GM23338 (cell line): ENCODE measurements at regions not wholly inside any gene's neighbourhood (a gene's known extent, or its start where the extent isn't known, plus 50 kb on each side); places are given as distances from the start of the nearest gene placed in this dataset.

Experiments used
- ATAC-seq: fragments of 200-7000 bp; cut with Tn5 transposase; 3 replicates; pipeline ENCODE4 v1.9.1; 2020
- DNase-seq: peaks from one replicate; pipeline ENCODE4 v3.0.0-alpha.2; 2015; ENCODE audit warnings: low spot score
- H2AFZ ChIP-seq: fragments of 200-600 bp; sonication (generic); 2 replicates; pipeline ENCODE4 v1.8.0; 2016; ENCODE audit warnings: antibody characterized with exemption, mild to moderate bottlenecking, moderate library complexity
- H3F3A ChIP-seq: fragments of 200-600 bp; sonication (generic); replicated peaks from 2 replicates; pipeline ENCODE4 v1.8.0; 2017; ENCODE audit warnings: antibody characterized with exemption, mixed run types, low read depth
- H3K27ac ChIP-seq: fragments of 200-600 bp; sonication (generic); 2 replicates; pipeline ENCODE4 v1.6.1; 2016; ENCODE audit warnings: low read depth
- H3K27me3 ChIP-seq: fragments of 200-600 bp; sonication (generic); 2 replicates; pipeline ENCODE4 v1.8.0; 2016; ENCODE audit warnings: mild to moderate bottlenecking, mixed run types, moderate library complexity; ENCODE audit not compliant: insufficient read depth
- H3K36me3 ChIP-seq: fragments of 200-600 bp; sonication (generic); 2 replicates; pipeline ENCODE4 v1.8.0; 2016; ENCODE audit warnings: mild to moderate bottlenecking; ENCODE audit not compliant: insufficient read depth
- H3K4me1 ChIP-seq: fragments of 200-600 bp; sonication (generic); 2 replicates; pipeline ENCODE4 v1.8.0; 2016; ENCODE audit warnings: mild to moderate bottlenecking, moderate library complexity; ENCODE audit not compliant: insufficient read depth
- H3K4me2 ChIP-seq: fragments of 200-600 bp; sonication (generic); 2 replicates; pipeline ENCODE4 v1.7.1; 2017; ENCODE audit warnings: mixed run types
- H3K4me3 ChIP-seq: fragments of 200-600 bp; sonication (generic); 2 replicates; pipeline ENCODE4 v1.6.1; 2016; ENCODE audit warnings: mixed run types
- H3K79me2 ChIP-seq: fragments of 200-600 bp; sonication (generic); replicated peaks from 2 replicates; pipeline ENCODE4 v1.8.0; 2017; ENCODE audit warnings: mild to moderate bottlenecking; ENCODE audit not compliant: insufficient read depth
- H3K9me2 ChIP-seq: fragments of 200-600 bp; sonication (generic); 2 replicates; pipeline ENCODE4 v1.8.0; 2017; ENCODE audit not compliant: insufficient read depth
- H4K20me1 ChIP-seq: fragments of 200-600 bp; sonication (generic); replicated peaks from 2 replicates; pipeline ENCODE4 v1.8.0; 2017; ENCODE audit warnings: mild to moderate bottlenecking; ENCODE audit not compliant: insufficient read depth
- H3K27ac Mint-ChIP-seq: 2 replicates; pipeline ENCODE4 v1.8.0; 2020; ENCODE audit warnings: inconsistent platforms, mild to moderate bottlenecking, moderate library complexity, mixed read lengths
- H3K27me3 Mint-ChIP-seq: 3 replicates; pipeline ENCODE4 v1.8.0; 2022; ENCODE audit warnings: low read depth, mild to moderate bottlenecking, moderate library complexity, mixed read lengths, inconsistent platforms; ENCODE audit not compliant: insufficient read depth, poor library complexity
- H3K36me3 Mint-ChIP-seq: 3 replicates; pipeline ENCODE4 v1.8.0; 2021; ENCODE audit warnings: low read depth, mild to moderate bottlenecking, inconsistent platforms, moderate library complexity, mixed read lengths
- H3K4me1 Mint-ChIP-seq: 3 replicates; pipeline ENCODE4 v1.8.0; 2020; ENCODE audit warnings: mild to moderate bottlenecking, inconsistent platforms, mixed read lengths
- H3K4me3 Mint-ChIP-seq: 3 replicates; pipeline ENCODE4 v1.8.0; 2021; ENCODE audit warnings: moderate library complexity, mild to moderate bottlenecking, inconsistent platforms, mixed read lengths
- H3K9me3 Mint-ChIP-seq: 3 replicates; pipeline ENCODE4 v1.8.0; 2020; ENCODE audit warnings: moderate library complexity, mild to moderate bottlenecking, inconsistent platforms, mixed read lengths
- CREB1 ChIP-seq: fragments of 250-450 bp; sonication (Bioruptor Pico); IDR thresholded peaks from 2 replicates; pipeline ENCODE4 v1.5.0; 2020; ENCODE audit warnings: low read depth, mild to moderate bottlenecking, moderate library complexity
- CTCF ChIP-seq, 2 experiments: fragments of 200-600 bp in 1 of 2; sonication (generic) in 1 of 2; conservative IDR thresholded peaks; 2 replicates each; pipeline versions ENCODE4 v1.5.1 to v1.6.1; 2016 to 2017; ENCODE audit warnings: antibody characterized with exemption in 2 of 2, low read depth in 2 of 2, mild to moderate bottlenecking in 2 of 2, moderate library complexity in 1 of 2
- ETS1 ChIP-seq: IDR thresholded peaks from 2 replicates; pipeline ENCODE4 v1.6.1; 2016; ENCODE audit warnings: antibody characterized with exemption
- EZH2 ChIP-seq: fragments of 200-600 bp; sonication (generic); IDR thresholded peaks from one replicate; pipeline ENCODE4 v1.8.0; 2017; ENCODE audit warnings: antibody characterized with exemption, mild to moderate bottlenecking, low read depth; ENCODE audit not compliant: unreplicated experiment
- EZH2phosphoT487 ChIP-seq: fragments of 200-600 bp; sonication (generic); IDR thresholded peaks from one replicate; pipeline ENCODE4 v1.8.1; 2018; ENCODE audit warnings: antibody characterized with exemption; ENCODE audit not compliant: unreplicated experiment
- JUNB ChIP-seq: IDR thresholded peaks from one replicate; pipeline ENCODE4 v1.6.1; 2016; ENCODE audit warnings: antibody characterized with exemption; ENCODE audit not compliant: unreplicated experiment
- NANOG ChIP-seq: IDR thresholded peaks from 2 replicates; pipeline ENCODE4 v1.6.1; 2016; ENCODE audit warnings: antibody characterized with exemption, borderline replicate concordance
- POLR2AphosphoS5 ChIP-seq: IDR thresholded peaks from 2 replicates; pipeline ENCODE4 v1.6.1; 2016; ENCODE audit warnings: antibody characterized with exemption, low read depth
- REST ChIP-seq: IDR thresholded peaks from one replicate; pipeline ENCODE4 v1.6.1; 2018; ENCODE audit warnings: antibody characterized with exemption; ENCODE audit not compliant: unreplicated experiment
- STAT1 ChIP-seq: IDR thresholded peaks from one replicate; pipeline ENCODE4 v1.6.1; 2016; ENCODE audit warnings: antibody characterized with exemption; ENCODE audit not compliant: unreplicated experiment
- ZNF114 ChIP-seq: fragments of 250-450 bp; sonication (Bioruptor Pico); IDR thresholded peaks from 2 replicates; pipeline ENCODE4 v1.5.0; 2020; ENCODE audit warnings: mild to moderate bottlenecking, moderate library complexity
- ZNF331 ChIP-seq: fragments of 250-450 bp; sonication (Bioruptor Pico); IDR thresholded peaks from 2 replicates; pipeline ENCODE4 v1.5.0; 2020; ENCODE audit warnings: low read depth, mild to moderate bottlenecking, moderate library complexity
- ZNF462 ChIP-seq: fragments of 250-450 bp; sonication (Bioruptor Pico); IDR thresholded peaks from 2 replicates; pipeline ENCODE4 v1.5.0; 2020; ENCODE audit warnings: mild to moderate bottlenecking, moderate library complexity

GRCh38 chr18:22330508-22330907 is 87.2 kb downstream of the CTAGE1 start:
- H4K20me1 ChIP-seq, result no peaks in the 10 kb centered on the region
- no peak overlapping the region; the same call in 2 of the 3 replicates for H3K4me3 Mint-ChIP-seq
- no peaks in the 10 kb centered on the region for H3K36me3 ChIP-seq
- no peak overlapping the region for H2AFZ ChIP-seq
- H3F3A ChIP-seq, result no peaks in the 10 kb centered on the region
- H3K4me2 ChIP-seq, result peak overlapping the region; percentile 50
- peaks cover 26% of the 10 kb centered on the region for H3K4me1 Mint-ChIP-seq
- peak; percentile 44 for DNase-seq
- no peak overlapping the region for H3K27ac ChIP-seq
- H3K4me3 ChIP-seq, result no peak overlapping the region
- ATAC-seq, result peak; percentile 60
- peaks cover 18% of the 10 kb centered on the region for H3K4me1 ChIP-seq
- TF ChIP-seq EZH2phosphoT487 (no peak), EZH2 (no peak), CTCF (conservative IDR thresholded peaks at IDR 0.05; ENCODE audit: low read depth in 2 of 2) (no peak), ZNF114 (CRISPR knock-in tag) (no peak), POLR2AphosphoS5 (no peak), ZNF462 (CRISPR knock-in tag) (no peak), REST (no peak), ETS1 (no peak), STAT1 (no peak), ZNF331 (CRISPR knock-in tag) (no peak), JUNB (no peak), NANOG (no peak), CREB1 (CRISPR knock-in tag) (no peak)
- no peaks in the 10 kb centered on the region for H3K36me3 Mint-ChIP-seq
- peaks cover 4% of the 10 kb centered on the region; the same call in 1 of the 2 replicates for H3K9me2 ChIP-seq
- no peaks in the 10 kb centered on the region for H3K9me3 Mint-ChIP-seq
- no peaks in the 10 kb centered on the region for H3K79me2 ChIP-seq
- H3K27me3 Mint-ChIP-seq, result peaks cover 28% of the 10 kb centered on the region
- peaks cover 43% of the 10 kb centered on the region for H3K27me3 ChIP-seq
- no peak overlapping the region for H3K27ac Mint-ChIP-seq
